IMR-90 (cell line): ENCODE measurements at regions not wholly inside any gene's neighbourhood (a gene's known extent, or its start where the extent isn't known, plus 50 kb on each side); places are given as distances from the start of the nearest gene placed in this dataset.

Source experiments
- ATAC-seq: fragments of 200-7000 bp; cut with Tn5 transposase; 2 replicates; pipeline ENCODE4 v1.9.1; 2020; ENCODE audit warnings: low read depth, mild to moderate bottlenecking, moderate library complexity
- BruUV-seq: library from RNA; stranded (reverse); fragments of 400-500 nt; replicated peaks from 2 replicates; lab custom pipeline; 2021; lab: Mats Ljungman, UMichigan
- CTCF ChIA-PET: fragments of 300-600 bp; formaldehyde crosslinking; extraction: SDS; loops from one replicate; lab custom pipeline; 2021; ENCODE audit warnings: antibody characterized with exemption; lab: Yijun Ruan, JAX
- POLR2A ChIA-PET: fragments of 300-600 bp; sonication (Branson Sonifier 250); formaldehyde crosslinking; loops from one replicate; lab custom pipeline; 2022; ENCODE audit warnings: antibody characterized with exemption; ENCODE audit not compliant: unreplicated experiment; lab: Charles Lee
- DNase-seq: peaks from one replicate; pipeline ENCODE4 v3.0.0; 2013
- H2AFZ ChIP-seq: replicated peaks from 2 replicates; pipeline ENCODE3; 2013; ENCODE audit warnings: low read length, mild to moderate bottlenecking; ENCODE audit not compliant: poor library complexity
- H2AK5ac ChIP-seq: 2 replicates; pipeline ENCODE4 v1.6.1; 2013; ENCODE audit warnings: low read depth, low read length, inconsistent platforms
- H2AK9ac ChIP-seq: replicated peaks from 2 replicates; pipeline ENCODE3; 2013; ENCODE audit warnings: mild to moderate bottlenecking, low read depth, low read length, moderate library complexity; ENCODE audit not compliant: poor library complexity
- H2BK120ac ChIP-seq: 2 replicates; pipeline ENCODE4 v1.6.1; 2013; ENCODE audit warnings: low read depth, low read length, inconsistent platforms
- H2BK15ac ChIP-seq: 3 replicates; pipeline ENCODE4 v1.6.1; 2013; ENCODE audit warnings: low read depth, low read length, inconsistent platforms
- H2BK20ac ChIP-seq: 2 replicates; pipeline ENCODE4 v1.6.1; 2013; ENCODE audit warnings: low read depth, mild to moderate bottlenecking, inconsistent platforms, low read length, moderate library complexity
- H2BK5ac ChIP-seq: 2 replicates; pipeline ENCODE4 v1.6.1; 2013; ENCODE audit warnings: mild to moderate bottlenecking, low read depth, low read length, inconsistent platforms; ENCODE audit not compliant: poor library complexity, severe bottlenecking
- H3K14ac ChIP-seq: replicated peaks from 2 replicates; pipeline ENCODE4 v1.6.1; 2013; ENCODE audit warnings: low read depth, low read length, inconsistent platforms
- H3K18ac ChIP-seq: 2 replicates; pipeline ENCODE4 v1.6.1; 2013; ENCODE audit warnings: low read depth, low read length, control low read depth
- H3K23ac ChIP-seq: 2 replicates; pipeline ENCODE4 v1.6.1; 2013; ENCODE audit warnings: low read depth, low read length, inconsistent platforms
- H3K27ac ChIP-seq: 2 replicates; pipeline ENCODE4 v1.5.1; 2013; ENCODE audit warnings: mild to moderate bottlenecking, control low read depth, low read length; ENCODE audit not compliant: insufficient read depth
- H3K27me3 ChIP-seq: 2 replicates; pipeline ENCODE4 v1.6.1; 2013; ENCODE audit warnings: low read length; ENCODE audit not compliant: control insufficient read depth, insufficient read depth
- H3K36me3 ChIP-seq: 2 replicates; pipeline ENCODE4 v1.6.1; 2013; ENCODE audit warnings: low read length, mixed read lengths; ENCODE audit not compliant: control insufficient read depth, insufficient read depth
- H3K4ac ChIP-seq: 2 replicates; pipeline ENCODE4 v1.6.1; 2013; ENCODE audit warnings: low read depth, low read length, inconsistent platforms
- H3K4me1 ChIP-seq: 2 replicates; pipeline ENCODE4 v1.6.1; 2013; ENCODE audit warnings: low read length, mixed read lengths; ENCODE audit not compliant: control insufficient read depth, insufficient read depth
- H3K4me2 ChIP-seq: 2 replicates; pipeline ENCODE4 v1.6.1; 2013; ENCODE audit warnings: low read depth, mild to moderate bottlenecking, control low read depth, low read length, moderate library complexity
- H3K4me3 ChIP-seq: 2 replicates; pipeline ENCODE4 v1.5.1; 2013; ENCODE audit warnings: low read depth, mild to moderate bottlenecking, control low read depth, low read length, moderate library complexity; ENCODE audit not compliant: insufficient read depth
- H3K56ac ChIP-seq: 2 replicates; pipeline ENCODE4 v1.6.1; 2013; ENCODE audit warnings: low read length, inconsistent platforms; ENCODE audit not compliant: insufficient read depth; ENCODE audit errors: extremely low read depth
- H3K79me1 ChIP-seq, 2 experiments: 2 replicates each; pipeline ENCODE4 v1.6.1; 2013; ENCODE audit warnings: low read length in 2 of 2, inconsistent platforms in 1 of 2, low read depth in 1 of 2
- H3K9ac ChIP-seq: 2 replicates; pipeline ENCODE4 v1.6.1; 2013; ENCODE audit warnings: low read depth, low read length, control low read depth
- H3K9me1 ChIP-seq: 2 replicates; pipeline ENCODE4 v1.6.1; 2013; ENCODE audit warnings: low read length, inconsistent platforms; ENCODE audit not compliant: insufficient read depth
- H3K9me3 ChIP-seq: 2 replicates; pipeline ENCODE4 v1.6.1; 2013; ENCODE audit warnings: low read length; ENCODE audit not compliant: control insufficient read depth, insufficient read depth
- H4K20me1 ChIP-seq: 2 replicates; pipeline ENCODE4 v1.6.1; 2013; ENCODE audit warnings: low read length, inconsistent platforms; ENCODE audit not compliant: insufficient read depth
- H4K5ac ChIP-seq: 2 replicates; pipeline ENCODE4 v1.6.1; 2013; ENCODE audit warnings: mild to moderate bottlenecking, low read depth, low read length, control low read depth
- H4K8ac ChIP-seq, 2 experiments: 2 replicates each; pipeline ENCODE4 v1.6.1; 2013; ENCODE audit warnings: low read depth in 2 of 2, low read length in 2 of 2, control low read depth in 1 of 2, inconsistent platforms in 1 of 2
- H4K91ac ChIP-seq: 2 replicates; pipeline ENCODE4 v1.6.1; 2013; ENCODE audit warnings: low read depth, low read length, inconsistent platforms; ENCODE audit not compliant: insufficient read depth
- BHLHE40 ChIP-seq: fragments of 150-350 bp; IDR thresholded peaks from 2 replicates; pipeline ENCODE4 v1.6.1; 2016; ENCODE audit warnings: mild to moderate bottlenecking, low read depth, low read length
- CTCF ChIP-seq: conservative IDR thresholded peaks from 2 replicates; pipeline ENCODE4 v1.5.1; 2012; ENCODE audit warnings: mild to moderate bottlenecking, low read depth, low read length, improper control_type of control experiment
- MAFK ChIP-seq: IDR thresholded peaks from 2 replicates; pipeline ENCODE4 v1.6.1; 2012; ENCODE audit warnings: low read depth, low read length, improper control_type of control experiment
- MAZ ChIP-seq: IDR thresholded peaks from 2 replicates; pipeline ENCODE4 v1.6.1; 2012; ENCODE audit warnings: low read depth, mild to moderate bottlenecking, low read length, improper control_type of control experiment, moderate library complexity, borderline replicate concordance
- MXI1 ChIP-seq: IDR thresholded peaks from 2 replicates; pipeline ENCODE4 v1.6.1; 2012; ENCODE audit warnings: low read depth, mild to moderate bottlenecking, low read length, moderate library complexity, borderline replicate concordance
- NFE2L2 ChIP-seq: fragments of 150-350 bp; IDR thresholded peaks from 2 replicates; pipeline ENCODE4 v1.6.1; 2016; ENCODE audit warnings: low read depth, mild to moderate bottlenecking, low read length
- RAD21 ChIP-seq: IDR thresholded peaks from 2 replicates; pipeline ENCODE4 v1.6.1; 2012; ENCODE audit warnings: low read length, improper control_type of control experiment
- SMC3 ChIP-seq: fragments of 150-350 bp; IDR thresholded peaks from 2 replicates; pipeline ENCODE4 v1.6.1; 2016; ENCODE audit warnings: low read depth, mild to moderate bottlenecking, antibody characterized with exemption, low read length, moderate library complexity
- WGBS, 2 experiments: methylation state at CpG; one replicate each; pipeline versions ENCODE4 v1.1.5 to v1.1.7; 2013; ENCODE audit warnings: missing lambda C conversion rate in 2 of 2; ENCODE audit not compliant: insufficient read length in 1 of 2; ENCODE audit errors: extremely low coverage in 2 of 2; 5-methylcytosine and 5-hydroxymethylcytosine counted together
- dilution Hi-C: fragments of 300-500 bp; cut with HindIII; formaldehyde crosslinking; loops from one replicate; pipeline ENCODE4 v1.14.3; 2018; ENCODE audit warnings: low sequenced_read_pairs; ENCODE audit not compliant: unreplicated experiment
- in situ Hi-C: fragments of 300-500 bp; cut with MboI; formaldehyde crosslinking; loops from 3 replicates; pipeline ENCODE4 v1.14.3; 2019; ENCODE audit warnings: low sequenced_read_pairs, inconsistent platforms, mixed read lengths
- intact Hi-C: fragments of 100-400 bp; cut with micrococcal nuclease; formaldehyde crosslinking; loops from 2 replicates; pipeline ENCODE4 v1.10.0; 2022

GRCh38 chr2:234689911-234690379 is 193.1 kb upstream of the ARL4C start (continued):
- TF ChIP-seq SMC3 (no peak), BHLHE40 (no peak), MXI1 (no peak)

DNA sequence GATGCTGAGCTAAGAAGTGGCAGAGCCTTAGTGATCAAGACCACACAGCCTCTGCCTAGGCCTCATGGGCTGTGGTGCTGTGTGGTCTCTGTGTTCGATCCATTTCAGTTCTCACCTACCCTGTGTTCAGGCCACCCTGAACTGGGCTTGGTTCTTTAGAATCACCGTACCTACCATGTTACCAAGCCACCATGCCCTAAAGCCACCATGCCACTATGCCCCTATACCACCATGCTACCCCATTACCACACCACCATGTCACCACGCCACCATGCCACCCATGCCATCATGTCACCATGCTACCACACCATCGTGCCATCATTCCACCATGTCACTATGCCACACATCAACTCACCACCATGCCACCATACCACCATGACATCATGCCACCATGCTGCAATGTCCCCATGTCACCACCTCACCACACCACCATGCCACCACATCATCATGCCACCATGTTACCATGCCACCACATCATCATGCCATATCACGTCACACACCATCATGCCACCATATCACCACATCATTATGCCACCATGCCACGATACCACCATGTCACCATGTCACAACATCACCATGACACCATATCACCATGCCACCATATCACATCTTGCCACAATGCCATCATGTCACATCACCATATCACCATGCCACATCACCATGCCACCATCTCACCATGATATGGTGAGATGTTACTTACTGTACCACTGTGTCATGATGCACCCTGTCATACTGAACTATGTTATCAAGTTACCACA is 191.0 kb upstream of the ARL4C start:
- H2AK9ac ChIP-seq = peak overlapping the region; percentile 66
- H3K79me1 ChIP-seq = peaks cover 0 to 8% of the 10 kb centered on the region in 2 experiments; a peak in 2 of 4 replicates
- 98% methylated on average over 4 of the region's 6 CpGs; no CpG with 5 or more reads in 1 of the 2 experiments for WGBS, 2 experiments
- peak overlapping the region; percentile 90 for H3K4ac ChIP-seq
- no peak overlapping the region for H3K56ac ChIP-seq
- no peaks in the 10 kb centered on the region for H3K27me3 ChIP-seq
- H3K18ac ChIP-seq = peak overlapping the region; percentile 1; the same call in 1 of the 2 replicates
- peak overlapping the region; percentile 91 for H2BK120ac ChIP-seq
- peak overlapping the region; percentile 90 for H2AK5ac ChIP-seq
- H3K4me3 ChIP-seq = no peak overlapping the region
- DNase-seq = no peak
- H4K20me1 ChIP-seq = no peaks in the 10 kb centered on the region
- BruUV-seq = no TSS peak
- peaks cover 11% of the 10 kb centered on the region for H3K9me1 ChIP-seq
- dilution Hi-C loops (no loop called here), intact Hi-C loops (no loop called here), in situ Hi-C loops (no loop called here)
- POLR2A ChIA-PET = no interaction called here
- peak overlapping the region; percentile 40 for H2BK5ac ChIP-seq
- ATAC-seq = no peak
- no peak overlapping the region for H3K4me2 ChIP-seq
- peak overlapping the region; percentile 83 for H4K91ac ChIP-seq
- TF ChIP-seq MAFK = no peak
- no peak for TF ChIP-seq BHLHE40
- TF ChIP-seq MAZ = no peak
- TF ChIP-seq CTCF = no peak
- no peak for TF ChIP-seq NFE2L2
- no peak for TF ChIP-seq RAD21
- no peak overlapping the region for H3K27ac ChIP-seq
- peak overlapping the region; percentile 14 to 59; a peak in 2 of 4 replicates for H4K8ac ChIP-seq
- H2AFZ ChIP-seq = peak overlapping the region; percentile 40
- peak overlapping the region; percentile 45; the same call in 1 of the 2 replicates for H3K23ac ChIP-seq
- CTCF ChIA-PET = no interaction called here
- H2BK20ac ChIP-seq = peak overlapping the region; percentile 90
- H2BK15ac ChIP-seq = peak overlapping the region; percentile 87
- no peak overlapping the region for H3K9ac ChIP-seq
- H3K14ac ChIP-seq = peak overlapping the region; percentile 89
- H3K36me3 ChIP-seq = no peaks in the 10 kb centered on the region
- no peak overlapping the region for H4K5ac ChIP-seq
- peaks cover 13% of the 10 kb centered on the region for H3K4me1 ChIP-seq
- no peaks in the 10 kb centered on the region for H3K9me3 ChIP-seq
